Osteoblast (primary cell): ENCODE measurements at regions not wholly inside any gene's neighbourhood (a gene's known extent, or its start where the extent isn't known, plus 50 kb on each side); places are given as distances from the start of the nearest gene placed in this dataset.
"Not testable (repeated sequence)": the region's sequence is repeated elsewhere in the genome, so short reads cannot be mapped to it uniquely, and the experiment has no call there.

Experiments
- DNase-seq: peaks from one replicate; pipeline ENCODE4 v3.0.0; 2011; ENCODE audit warnings: low spot score, mixed read lengths; ENCODE audit not compliant: insufficient read length; ENCODE audit errors: missing footprints
- H2AFZ ChIP-seq: 2 replicates; pipeline ENCODE4 v1.6.0; 2011; ENCODE audit warnings: mild to moderate bottlenecking, low read length
- H3K27ac ChIP-seq: 2 replicates; pipeline ENCODE4 v1.5.1; 2011; ENCODE audit warnings: mild to moderate bottlenecking, low read depth, low read length, moderate library complexity
- H3K27me3 ChIP-seq: 2 replicates; pipeline ENCODE4 v1.6.0; 2012; ENCODE audit warnings: mild to moderate bottlenecking, control low read depth, inconsistent platforms, low read length, moderate library complexity; ENCODE audit not compliant: insufficient read depth
- H3K36me3 ChIP-seq: 2 replicates; pipeline ENCODE4 v1.5.1; 2011; ENCODE audit warnings: mild to moderate bottlenecking, low read length, control low read depth, moderate library complexity; ENCODE audit not compliant: insufficient read depth
- H3K4me1 ChIP-seq: 2 replicates; pipeline ENCODE4 v1.5.1; 2011; ENCODE audit warnings: mild to moderate bottlenecking, low read length, control low read depth, moderate library complexity; ENCODE audit not compliant: insufficient read depth
- H3K4me2 ChIP-seq: 2 replicates; pipeline ENCODE4 v1.6.0; 2011; ENCODE audit warnings: mild to moderate bottlenecking, low read length; ENCODE audit not compliant: insufficient read depth
- H3K4me3 ChIP-seq: fragments of 200-600 bp; sonication (generic); 3 replicates; pipeline ENCODE4 v1.5.1; 2012; ENCODE audit warnings: mild to moderate bottlenecking, low read length, inconsistent platforms; ENCODE audit not compliant: insufficient read depth
- H3K79me2 ChIP-seq: 2 replicates; pipeline ENCODE4 v1.6.0; 2012; ENCODE audit warnings: mild to moderate bottlenecking, low read length, control low read depth, inconsistent platforms; ENCODE audit not compliant: insufficient read depth
- H3K9me3 ChIP-seq: 2 replicates; pipeline ENCODE4 v1.5.1; 2011; ENCODE audit warnings: low read depth, low read length, control low read depth
- H4K20me1 ChIP-seq: 2 replicates; pipeline ENCODE4 v1.6.0; 2012; ENCODE audit warnings: mild to moderate bottlenecking, low read length, control low read depth; ENCODE audit not compliant: insufficient read depth
- TF ChIP-seq, protein P1 (sequence below): IDR thresholded peaks from 2 replicates; pipeline ENCODE4 v1.5.1; 2011; ENCODE audit warnings: mild to moderate bottlenecking, low read depth, low read length, moderate library complexity; ENCODE audit errors: extremely low read depth

DNA sequence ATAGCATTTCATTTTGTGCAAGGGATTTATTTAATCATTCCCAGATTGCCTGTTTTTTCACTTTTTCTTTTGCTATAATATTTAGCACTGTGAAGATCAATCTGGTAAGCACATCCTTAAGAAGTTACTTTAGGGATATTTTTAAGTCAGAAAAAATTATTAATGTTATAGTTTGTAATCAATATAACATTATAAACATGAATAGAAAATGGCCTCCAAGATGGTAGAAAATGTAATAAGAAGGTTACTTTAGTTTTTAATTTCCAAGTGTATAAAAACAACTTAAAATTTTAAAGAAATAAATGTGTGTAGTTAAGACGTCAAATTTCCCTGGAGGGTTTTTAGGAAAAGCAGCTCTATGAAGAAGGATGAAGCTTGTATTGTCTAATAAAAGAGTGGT, 81.9 kb upstream of the SERPINE2 start:
- no peaks in the 10 kb centered on the region for H3K36me3 ChIP-seq
- no peaks in the 10 kb centered on the region for H3K4me1 ChIP-seq
- no peaks in the 10 kb centered on the region for H3K9me3 ChIP-seq
- no peak overlapping the region for H3K4me2 ChIP-seq
- H3K79me2 ChIP-seq: no peaks in the 10 kb centered on the region
- H3K27me3 ChIP-seq: no peaks in the 10 kb centered on the region
- no peaks in the 10 kb centered on the region for H4K20me1 ChIP-seq
- TF ChIP-seq, protein P1, sequence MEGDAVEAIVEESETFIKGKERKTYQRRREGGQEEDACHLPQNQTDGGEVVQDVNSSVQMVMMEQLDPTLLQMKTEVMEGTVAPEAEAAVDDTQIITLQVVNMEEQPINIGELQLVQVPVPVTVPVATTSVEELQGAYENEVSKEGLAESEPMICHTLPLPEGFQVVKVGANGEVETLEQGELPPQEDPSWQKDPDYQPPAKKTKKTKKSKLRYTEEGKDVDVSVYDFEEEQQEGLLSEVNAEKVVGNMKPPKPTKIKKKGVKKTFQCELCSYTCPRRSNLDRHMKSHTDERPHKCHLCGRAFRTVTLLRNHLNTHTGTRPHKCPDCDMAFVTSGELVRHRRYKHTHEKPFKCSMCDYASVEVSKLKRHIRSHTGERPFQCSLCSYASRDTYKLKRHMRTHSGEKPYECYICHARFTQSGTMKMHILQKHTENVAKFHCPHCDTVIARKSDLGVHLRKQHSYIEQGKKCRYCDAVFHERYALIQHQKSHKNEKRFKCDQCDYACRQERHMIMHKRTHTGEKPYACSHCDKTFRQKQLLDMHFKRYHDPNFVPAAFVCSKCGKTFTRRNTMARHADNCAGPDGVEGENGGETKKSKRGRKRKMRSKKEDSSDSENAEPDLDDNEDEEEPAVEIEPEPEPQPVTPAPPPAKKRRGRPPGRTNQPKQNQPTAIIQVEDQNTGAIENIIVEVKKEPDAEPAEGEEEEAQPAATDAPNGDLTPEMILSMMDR: no peak
- H3K27ac ChIP-seq: no peak overlapping the region
- peak overlapping the region; percentile 73 for H2AFZ ChIP-seq
- no peak for DNase-seq
- no peak overlapping the region for H3K4me3 ChIP-seq

DNA sequence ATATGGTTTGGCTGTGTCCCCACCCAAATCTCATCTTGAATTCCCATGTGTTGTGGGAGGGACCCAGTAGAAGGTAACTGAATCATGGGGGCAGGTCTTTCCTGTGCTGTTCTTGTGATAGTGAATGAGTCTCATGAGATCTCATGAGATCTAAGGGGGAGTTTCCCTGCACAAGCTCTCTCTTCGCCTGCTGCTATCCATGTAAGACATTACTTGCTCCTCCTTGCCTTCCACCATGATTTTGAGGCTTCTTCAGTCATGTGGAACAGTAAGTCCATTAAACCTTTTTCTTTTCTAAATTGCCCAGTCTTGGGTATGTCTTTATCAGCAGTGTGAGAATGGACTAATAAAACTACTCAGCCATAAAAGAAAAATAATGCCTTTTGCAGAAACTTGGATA, 80.8 kb upstream of the SERPINE2 start:
- H3K4me1 ChIP-seq, H3K27ac ChIP-seq, H3K4me3 ChIP-seq, H3K36me3 ChIP-seq, H4K20me1 ChIP-seq, H2AFZ ChIP-seq, H3K79me2 ChIP-seq, DNase-seq, H3K4me2 ChIP-seq, H3K9me3 ChIP-seq, H3K27me3 ChIP-seq: not testable (repeated sequence)

DNA sequence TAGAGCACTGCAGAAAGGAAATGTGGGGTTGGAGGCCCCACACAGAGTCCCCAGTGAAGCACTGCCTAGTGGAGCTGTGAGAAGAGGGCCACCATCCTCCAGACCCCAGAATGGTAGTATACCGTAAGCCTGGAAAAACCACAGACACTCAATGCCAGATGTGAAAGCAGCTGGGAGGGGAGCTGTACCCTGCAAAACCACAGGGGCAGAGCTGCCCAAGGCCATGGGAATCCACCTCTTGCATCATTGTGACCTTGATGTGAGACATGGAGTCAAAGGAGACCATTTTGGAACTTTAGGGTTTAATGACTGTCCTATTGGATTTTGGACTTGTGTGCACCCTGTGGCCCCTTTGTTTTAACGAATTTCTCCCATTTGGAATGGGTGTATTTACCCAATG, 75.3 kb upstream of the SERPINE2 start:
- Histone ChIP-seq H3K27me3 (no peaks in the 10 kb centered on the region), H2AFZ (no peak overlapping the region), H3K27ac (no peak overlapping the region), H3K9me3 (no peaks in the 10 kb centered on the region), H4K20me1 (no peaks in the 10 kb centered on the region), H3K4me2 (no peak overlapping the region), H3K36me3 (no peaks in the 10 kb centered on the region), H3K4me3 (no peak overlapping the region), H3K79me2 (no peaks in the 10 kb centered on the region), H3K4me1 (peaks cover 15% of the 10 kb centered on the region)
- DNase-seq: no peak
- TF ChIP-seq, protein P1: no peak

DNA sequence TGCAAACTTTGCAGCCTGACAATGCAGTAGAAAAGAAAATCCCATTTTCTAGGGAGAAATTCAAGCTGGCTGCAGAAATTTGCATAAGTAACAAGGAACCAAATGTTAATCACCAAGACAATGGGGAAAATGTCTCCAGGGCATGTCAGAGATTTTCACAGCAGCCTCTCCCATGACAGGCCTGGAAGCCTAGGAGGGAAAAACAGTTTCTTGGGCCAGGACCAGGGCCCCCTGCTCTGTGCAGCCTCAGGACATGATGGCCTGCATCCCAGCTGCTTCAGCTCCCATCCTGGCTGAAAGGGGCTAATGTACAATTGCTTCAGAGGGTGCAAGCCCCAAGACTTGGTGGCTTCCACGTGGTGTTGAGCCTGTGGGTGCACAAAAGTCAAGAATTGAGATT, 74.8 kb upstream of the SERPINE2 start:
- not testable (repeated sequence) for H4K20me1 ChIP-seq, H3K36me3 ChIP-seq, DNase-seq, H3K4me2 ChIP-seq, H3K9me3 ChIP-seq, H3K27ac ChIP-seq, H3K27me3 ChIP-seq, H3K79me2 ChIP-seq, H3K4me3 ChIP-seq, H2AFZ ChIP-seq
- H3K4me1 ChIP-seq: peaks cover 15% of the 10 kb centered on the region

GRCh38 chr2:224111576-224111975, 72.5 kb upstream of the SERPINE2 start:
- Histone ChIP-seq H2AFZ (peak overlapping the region; percentile 13), H3K27me3 (no peaks in the 10 kb centered on the region), H3K36me3 (no peaks in the 10 kb centered on the region), H3K79me2 (no peaks in the 10 kb centered on the region), H3K9me3 (no peaks in the 10 kb centered on the region), H4K20me1 (no peaks in the 10 kb centered on the region), H3K27ac (no peak overlapping the region), H3K4me1 (peaks cover 15% of the 10 kb centered on the region), H3K4me2 (no peak overlapping the region), H3K4me3 (no peak overlapping the region)
- TF ChIP-seq, protein P1: no peak
- DNase-seq: peak; percentile 54
